GM19467 (cell line): ENCODE measurements at regions not wholly inside any gene's neighbourhood (a gene's known extent, or its start where the extent isn't known, plus 50 kb on each side); places are given as distances from the start of the nearest gene placed in this dataset.

Source experiments
- ATAC-seq: cut with Tn5 transposase; IDR thresholded peaks from one replicate; pipeline ENCODE4 v1.9.1; 2021; ENCODE audit warnings: mild to moderate bottlenecking, moderate library complexity; ENCODE audit not compliant: unreplicated experiment

- no peak for ATAC-seq
Observed at GRCh38 chr3:193187070-193187722, 53.8 kb upstream of the PLAAT1 start.

- no peak for ATAC-seq
Observed at GRCh38 chr3:193190146-193190786, 50.8 kb upstream of the PLAAT1 start.
